HL-60 (cell line): ENCODE measurements at regions not wholly inside any gene's neighbourhood (a gene's known extent, or its start where the extent isn't known, plus 50 kb on each side); places are given as distances from the start of the nearest gene placed in this dataset.
A peak's percentile ranks its signal among the peaks of the same experiment; 100 is the strongest.

ENCODE experiments used
- DNase-seq, 2 experiments: peaks; one replicate each; pipeline ENCODE4 v3.0.0-alpha.2; 2010 to 2020; ENCODE audit warnings: low read depth in 1 of 2, low spot score in 1 of 2
- H3K27ac ChIP-seq: fragments of 250-450 bp; sonication (Bioruptor Pico); replicated peaks from 2 replicates; pipeline ENCODE4 v1.5.1; 2020; ENCODE audit warnings: mild to moderate bottlenecking, moderate library complexity
- H3K27me3 ChIP-seq: fragments of 250-450 bp; sonication (Bioruptor Pico); 2 replicates; pipeline ENCODE4 v1.5.1; 2021; ENCODE audit warnings: mild to moderate bottlenecking, moderate library complexity; ENCODE audit not compliant: insufficient read depth, poor library complexity, severe bottlenecking
- H3K4me3 ChIP-seq: replicated peaks from 2 replicates; pipeline ENCODE4 v1.5.1; 2011; ENCODE audit warnings: mild to moderate bottlenecking, control low read depth, low read length; ENCODE audit not compliant: insufficient read depth
- GABPA ChIP-seq: IDR thresholded peaks from 2 replicates; pipeline ENCODE4 v1.6.1; 2012; ENCODE audit warnings: low read depth
- POLR2AphosphoS5 ChIP-seq: IDR thresholded peaks from 2 replicates; pipeline ENCODE4 v1.6.1; 2012; ENCODE audit warnings: low read depth
- SPI1 ChIP-seq: IDR thresholded peaks from 2 replicates; pipeline ENCODE4 v1.6.1; 2012; ENCODE audit warnings: low read depth, mild to moderate bottlenecking, borderline replicate concordance
- TF ChIP-seq, protein P1 (sequence below): IDR thresholded peaks from 2 replicates; pipeline ENCODE4 v1.6.1; 2012; ENCODE audit warnings: low read depth; ENCODE audit not compliant: insufficient replicate concordance
- TF ChIP-seq, protein P2 (sequence below): IDR thresholded peaks from one replicate; pipeline ENCODE4 v1.5.1; 2011; ENCODE audit warnings: low read length, control low read depth, inconsistent platforms; ENCODE audit not compliant: insufficient read depth

- no peak overlapping the region for H3K4me3 ChIP-seq
- TF ChIP-seq GABPA (no peak), POLR2AphosphoS5 (no peak), SPI1 (no peak)
- TF ChIP-seq, protein P1, sequence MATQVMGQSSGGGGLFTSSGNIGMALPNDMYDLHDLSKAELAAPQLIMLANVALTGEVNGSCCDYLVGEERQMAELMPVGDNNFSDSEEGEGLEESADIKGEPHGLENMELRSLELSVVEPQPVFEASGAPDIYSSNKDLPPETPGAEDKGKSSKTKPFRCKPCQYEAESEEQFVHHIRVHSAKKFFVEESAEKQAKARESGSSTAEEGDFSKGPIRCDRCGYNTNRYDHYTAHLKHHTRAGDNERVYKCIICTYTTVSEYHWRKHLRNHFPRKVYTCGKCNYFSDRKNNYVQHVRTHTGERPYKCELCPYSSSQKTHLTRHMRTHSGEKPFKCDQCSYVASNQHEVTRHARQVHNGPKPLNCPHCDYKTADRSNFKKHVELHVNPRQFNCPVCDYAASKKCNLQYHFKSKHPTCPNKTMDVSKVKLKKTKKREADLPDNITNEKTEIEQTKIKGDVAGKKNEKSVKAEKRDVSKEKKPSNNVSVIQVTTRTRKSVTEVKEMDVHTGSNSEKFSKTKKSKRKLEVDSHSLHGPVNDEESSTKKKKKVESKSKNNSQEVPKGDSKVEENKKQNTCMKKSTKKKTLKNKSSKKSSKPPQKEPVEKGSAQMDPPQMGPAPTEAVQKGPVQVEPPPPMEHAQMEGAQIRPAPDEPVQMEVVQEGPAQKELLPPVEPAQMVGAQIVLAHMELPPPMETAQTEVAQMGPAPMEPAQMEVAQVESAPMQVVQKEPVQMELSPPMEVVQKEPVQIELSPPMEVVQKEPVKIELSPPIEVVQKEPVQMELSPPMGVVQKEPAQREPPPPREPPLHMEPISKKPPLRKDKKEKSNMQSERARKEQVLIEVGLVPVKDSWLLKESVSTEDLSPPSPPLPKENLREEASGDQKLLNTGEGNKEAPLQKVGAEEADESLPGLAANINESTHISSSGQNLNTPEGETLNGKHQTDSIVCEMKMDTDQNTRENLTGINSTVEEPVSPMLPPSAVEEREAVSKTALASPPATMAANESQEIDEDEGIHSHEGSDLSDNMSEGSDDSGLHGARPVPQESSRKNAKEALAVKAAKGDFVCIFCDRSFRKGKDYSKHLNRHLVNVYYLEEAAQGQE: no peak
- TF ChIP-seq, protein P2, sequence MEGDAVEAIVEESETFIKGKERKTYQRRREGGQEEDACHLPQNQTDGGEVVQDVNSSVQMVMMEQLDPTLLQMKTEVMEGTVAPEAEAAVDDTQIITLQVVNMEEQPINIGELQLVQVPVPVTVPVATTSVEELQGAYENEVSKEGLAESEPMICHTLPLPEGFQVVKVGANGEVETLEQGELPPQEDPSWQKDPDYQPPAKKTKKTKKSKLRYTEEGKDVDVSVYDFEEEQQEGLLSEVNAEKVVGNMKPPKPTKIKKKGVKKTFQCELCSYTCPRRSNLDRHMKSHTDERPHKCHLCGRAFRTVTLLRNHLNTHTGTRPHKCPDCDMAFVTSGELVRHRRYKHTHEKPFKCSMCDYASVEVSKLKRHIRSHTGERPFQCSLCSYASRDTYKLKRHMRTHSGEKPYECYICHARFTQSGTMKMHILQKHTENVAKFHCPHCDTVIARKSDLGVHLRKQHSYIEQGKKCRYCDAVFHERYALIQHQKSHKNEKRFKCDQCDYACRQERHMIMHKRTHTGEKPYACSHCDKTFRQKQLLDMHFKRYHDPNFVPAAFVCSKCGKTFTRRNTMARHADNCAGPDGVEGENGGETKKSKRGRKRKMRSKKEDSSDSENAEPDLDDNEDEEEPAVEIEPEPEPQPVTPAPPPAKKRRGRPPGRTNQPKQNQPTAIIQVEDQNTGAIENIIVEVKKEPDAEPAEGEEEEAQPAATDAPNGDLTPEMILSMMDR: no peak
- no peaks in the 10 kb centered on the region for H3K27me3 ChIP-seq
- no peak overlapping the region for H3K27ac ChIP-seq
- DNase-seq: no peak
These were observed 737.9 kb downstream of the RAB28 start for GRCh38 chr4:12746221-12746620.

GRCh38 chr4:12734586-12734985 is 749.6 kb downstream of the RAB28 start:
- TF ChIP-seq GABPA (no peak), SPI1 (no peak)
- TF ChIP-seq, protein P1: no peak
- DNase-seq: no peak
- H3K27me3 ChIP-seq: no peaks in the 10 kb centered on the region
- no peak overlapping the region for H3K4me3 ChIP-seq
- H3K27ac ChIP-seq: no peak overlapping the region

DNA sequence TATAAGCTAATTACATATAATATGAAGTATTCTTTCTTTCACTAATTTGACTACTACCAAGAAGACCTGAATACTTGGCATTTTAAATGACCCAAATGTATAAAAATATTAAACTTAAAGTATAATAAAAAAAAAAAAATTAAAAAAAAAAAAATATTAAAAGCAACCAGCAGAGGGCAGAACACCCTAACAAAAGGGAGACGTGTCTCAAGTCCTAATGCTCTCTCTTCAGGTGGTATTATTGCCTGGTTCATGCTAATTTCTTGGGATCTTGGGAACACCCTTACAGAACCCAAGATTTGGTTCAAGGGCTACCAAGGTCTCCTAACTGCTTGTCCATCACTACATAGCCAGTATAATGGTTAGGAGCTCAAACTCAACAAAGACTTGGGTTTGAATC is 754.8 kb downstream of the RAB28 start:
- Histone ChIP-seq H3K27ac (no peak overlapping the region), H3K27me3 (no peaks in the 10 kb centered on the region), H3K4me3 (no peak overlapping the region)
- no peak for DNase-seq
- TF ChIP-seq, protein P2: no peak
- no peak for TF ChIP-seq GABPA
- TF ChIP-seq, protein P1: no peak

GRCh38 chr4:12724510-12724909 is 759.6 kb downstream of the RAB28 start:
- Histone ChIP-seq H3K27ac (no peak overlapping the region), H3K4me3 (no peak overlapping the region), H3K27me3 (no peaks in the 10 kb centered on the region)
- DNase-seq: no peak
- TF ChIP-seq GABPA (no peak), SPI1 (no peak), POLR2AphosphoS5 (no peak)
- TF ChIP-seq, protein P2: peak; percentile 21
- TF ChIP-seq, protein P1: no peak
